ENCODE measurements at regions not wholly inside any gene's neighbourhood (a gene's known extent, or its start where the extent isn't known, plus 50 kb on each side); places are given as distances from the start of the nearest gene placed in this dataset.

GRCh38 chr6:159429433-159429832 lies 260.2 kb downstream of the FNDC1 start:
- TF ChIP-seq CTCF (IDR thresholded peaks at IDR 0.05), result no peak
- no peak for TF ChIP-seq POLR2A (IDR thresholded peaks at IDR 0.05)
